Trophoblast cell (in vitro differentiated cells and primary cell): ENCODE measurements at regions not wholly inside any gene's neighbourhood (a gene's known extent, or its start where the extent isn't known, plus 50 kb on each side); places are given as distances from the start of the nearest gene placed in this dataset.

ENCODE experiments used
- DNase-seq, 2 donors: peaks; one replicate each; pipeline ENCODE4 v3.0.0-alpha.2; 2016
- H2AFZ ChIP-seq: 2 replicates; pipeline ENCODE4 v1.6.1; 2013; ENCODE audit warnings: low read length, moderate library complexity, mild to moderate bottlenecking; ENCODE audit not compliant: insufficient read depth, poor library complexity
- H2AK5ac ChIP-seq: 2 replicates; pipeline ENCODE4 v1.6.1; 2013; ENCODE audit warnings: mild to moderate bottlenecking, low read length
- H2BK120ac ChIP-seq: 2 replicates; pipeline ENCODE4 v1.6.1; 2013; ENCODE audit warnings: low read length, mild to moderate bottlenecking, moderate library complexity; ENCODE audit not compliant: insufficient read depth, poor library complexity
- H2BK12ac ChIP-seq: 2 replicates; pipeline ENCODE4 v1.6.1; 2013; ENCODE audit warnings: mild to moderate bottlenecking, low read length, moderate library complexity
- H2BK5ac ChIP-seq: 2 replicates; pipeline ENCODE4 v1.6.1; 2013; ENCODE audit warnings: low read length, low read depth, moderate library complexity, mild to moderate bottlenecking; ENCODE audit not compliant: poor library complexity
- H3K14ac ChIP-seq: 2 replicates; pipeline ENCODE4 v1.6.1; 2013; ENCODE audit warnings: mild to moderate bottlenecking, low read length
- H3K18ac ChIP-seq: 2 replicates; pipeline ENCODE4 v1.6.1; 2013; ENCODE audit warnings: mild to moderate bottlenecking, low read length
- H3K23ac ChIP-seq: 2 replicates; pipeline ENCODE4 v1.6.1; 2013; ENCODE audit warnings: low read length
- H3K27ac ChIP-seq: 2 replicates; pipeline ENCODE4 v1.5.1; 2013; ENCODE audit warnings: low read depth, mild to moderate bottlenecking, inconsistent platforms, low read length, moderate library complexity
- H3K27me3 ChIP-seq: 2 replicates; pipeline ENCODE4 v1.6.1; 2013; ENCODE audit warnings: inconsistent platforms, mild to moderate bottlenecking, low read length, moderate library complexity; ENCODE audit not compliant: insufficient read depth
- H3K36me3 ChIP-seq, 2 experiments: 1 replicate in 1 of 2; 2 replicates in 1 of 2; pipeline ENCODE4 v1.6.1; 2013; ENCODE audit warnings: low read length in 2 of 2, mild to moderate bottlenecking in 2 of 2, moderate library complexity in 1 of 2; ENCODE audit not compliant: insufficient read depth in 2 of 2, control insufficient read depth in 1 of 2
- H3K4ac ChIP-seq: 2 replicates; pipeline ENCODE4 v1.6.1; 2013; ENCODE audit warnings: low read depth, mild to moderate bottlenecking, low read length, moderate library complexity
- H3K4me1 ChIP-seq, 2 experiments: 1 replicate in 1 of 2; 2 replicates in 1 of 2; pipeline ENCODE4 v1.6.1; 2013; ENCODE audit warnings: low read length in 2 of 2, mild to moderate bottlenecking in 2 of 2, moderate library complexity in 1 of 2; ENCODE audit not compliant: insufficient read depth in 2 of 2, control insufficient read depth in 1 of 2
- H3K4me2 ChIP-seq: 2 replicates; pipeline ENCODE4 v1.6.1; 2013; ENCODE audit warnings: inconsistent platforms, mild to moderate bottlenecking, low read length, moderate library complexity
- H3K4me3 ChIP-seq: 2 replicates; pipeline ENCODE4 v1.5.1; 2013; ENCODE audit warnings: mild to moderate bottlenecking, low read depth, low read length, inconsistent platforms
- H3K79me1 ChIP-seq: one replicate; pipeline ENCODE4 v1.6.1; 2013; ENCODE audit warnings: low read length
- H3K79me2 ChIP-seq: 2 replicates; pipeline ENCODE4 v1.6.1; 2013; ENCODE audit warnings: low read length, mild to moderate bottlenecking; ENCODE audit not compliant: control insufficient read depth, insufficient read depth, poor library complexity
- H3K9ac ChIP-seq: 2 replicates; pipeline ENCODE4 v1.6.1; 2013; ENCODE audit warnings: mild to moderate bottlenecking, low read length
- H3K9me3 ChIP-seq: 2 replicates; pipeline ENCODE4 v1.6.1; 2013; ENCODE audit warnings: low read depth, mild to moderate bottlenecking, control low read depth, inconsistent platforms, low read length; ENCODE audit not compliant: insufficient read depth
- H4K12ac ChIP-seq: 2 replicates; pipeline ENCODE4 v1.6.1; 2013; ENCODE audit warnings: low read depth, mild to moderate bottlenecking, low read length, moderate library complexity
- H4K8ac ChIP-seq: 2 replicates; pipeline ENCODE4 v1.6.1; 2013; ENCODE audit warnings: low read depth, mild to moderate bottlenecking, low read length, moderate library complexity
- H4K91ac ChIP-seq: one replicate; pipeline ENCODE4 v1.6.1; 2013; ENCODE audit warnings: low read depth, mild to moderate bottlenecking, low read length, moderate library complexity
- WGBS: extraction: QIAGEN DNeasy Blood & Tissue Kit; methylation state at CpG from one replicate; pipeline ENCODE4 v1.1.7; 2013; ENCODE audit warnings: missing lambda C conversion rate; ENCODE audit not compliant: insufficient read length, insufficient coverage; ENCODE audit errors: extremely low coverage; 5-methylcytosine and 5-hydroxymethylcytosine counted together

DNA sequence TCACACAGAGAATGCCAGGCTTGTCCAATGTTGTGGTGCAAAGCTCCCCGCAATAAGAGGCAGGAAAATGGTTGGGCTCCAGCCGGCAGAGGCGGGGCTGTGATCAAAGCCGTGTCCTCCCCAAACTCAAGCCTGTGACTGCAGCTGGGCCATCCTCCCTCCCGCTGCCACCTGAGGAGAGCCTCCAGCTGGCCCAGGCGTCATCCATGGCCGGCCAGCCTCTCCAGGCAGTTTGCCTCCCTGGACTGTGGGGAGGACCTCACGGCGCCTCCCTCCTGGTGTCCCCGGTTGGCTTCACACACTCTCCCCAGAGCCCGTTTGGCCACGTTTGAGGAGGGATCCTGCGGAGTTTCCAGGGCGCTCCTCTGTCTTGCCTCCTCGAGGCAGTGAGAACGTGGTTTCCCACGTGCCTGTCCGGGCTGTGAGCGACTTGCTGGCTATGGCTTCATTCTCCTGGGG is 134.1 kb downstream of the IRF8 start:
- no peaks in the 10 kb centered on the region for H3K79me1 ChIP-seq

DNA sequence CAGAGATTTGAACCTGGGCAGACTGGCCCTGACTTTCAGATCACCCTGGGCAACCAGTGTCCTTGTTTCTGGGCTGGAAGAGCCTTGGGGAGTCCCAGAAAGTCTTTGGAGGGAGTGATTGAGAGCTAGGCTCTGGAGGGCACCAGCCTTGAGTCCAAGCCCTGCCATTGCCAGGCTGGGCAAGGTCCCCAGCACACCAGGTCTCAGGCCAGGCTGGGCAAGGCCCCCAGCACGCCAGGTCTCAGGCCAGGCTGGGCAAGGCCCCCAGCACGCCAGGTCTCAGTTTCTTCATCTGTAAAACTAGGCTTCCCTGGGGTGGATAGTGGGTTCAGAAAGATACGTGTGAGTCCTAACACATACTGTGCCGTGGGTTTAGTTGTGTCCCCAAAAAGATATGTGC is 135.0 kb downstream of the IRF8 start:
- Histone ChIP-seq H4K8ac (no peak overlapping the region), H4K12ac (no peak overlapping the region), H3K9me3 (no peaks in the 10 kb centered on the region), H3K14ac (no peak overlapping the region), H3K4me1 (no peaks in the 10 kb centered on the region), H4K91ac (no peak overlapping the region), H3K4me3 (no peak overlapping the region), H3K27ac (no peak overlapping the region), H3K36me3 (no peaks in the 10 kb centered on the region), H3K4me2 (no peak overlapping the region), H2BK5ac (no peak overlapping the region), H3K9ac (no peak overlapping the region), H2BK120ac (no peak overlapping the region), H2BK12ac (no peak overlapping the region), H3K4ac (no peak overlapping the region), H2AK5ac (no peak overlapping the region), H3K79me2 (no peaks in the 10 kb centered on the region), H3K18ac (no peak overlapping the region), H3K23ac (no peak overlapping the region), H3K27me3 (no peaks in the 10 kb centered on the region), H2AFZ (no peak overlapping the region), H3K79me1 (no peaks in the 10 kb centered on the region)
- DNase-seq, result no peak
- no CpG with 5 or more reads among the region's 4 CpGs for WGBS

More for the DNA sequence above, 134.1 kb downstream of the IRF8 start:
- Histone ChIP-seq H3K27ac (no peak overlapping the region), H2BK12ac (no peak overlapping the region), H3K4me3 (no peak overlapping the region), H4K91ac (no peak overlapping the region), H2AFZ (no peak overlapping the region), H3K4ac (no peak overlapping the region), H3K36me3 (no peaks in the 10 kb centered on the region), H3K18ac (no peak overlapping the region), H3K4me1 (no peaks in the 10 kb centered on the region), H3K4me2 (no peak overlapping the region), H3K27me3 (no peaks in the 10 kb centered on the region), H3K79me2 (no peaks in the 10 kb centered on the region), H3K9ac (no peak overlapping the region), H2AK5ac (no peak overlapping the region), H3K14ac (no peak overlapping the region), H4K8ac (no peak overlapping the region), H2BK120ac (no peak overlapping the region), H2BK5ac (no peak overlapping the region), H3K9me3 (no peaks in the 10 kb centered on the region), H4K12ac (no peak overlapping the region), H3K23ac (no peak overlapping the region)
- WGBS, result no CpG with 5 or more reads among the region's 19 CpGs
- DNase-seq, result no peak

DNA sequence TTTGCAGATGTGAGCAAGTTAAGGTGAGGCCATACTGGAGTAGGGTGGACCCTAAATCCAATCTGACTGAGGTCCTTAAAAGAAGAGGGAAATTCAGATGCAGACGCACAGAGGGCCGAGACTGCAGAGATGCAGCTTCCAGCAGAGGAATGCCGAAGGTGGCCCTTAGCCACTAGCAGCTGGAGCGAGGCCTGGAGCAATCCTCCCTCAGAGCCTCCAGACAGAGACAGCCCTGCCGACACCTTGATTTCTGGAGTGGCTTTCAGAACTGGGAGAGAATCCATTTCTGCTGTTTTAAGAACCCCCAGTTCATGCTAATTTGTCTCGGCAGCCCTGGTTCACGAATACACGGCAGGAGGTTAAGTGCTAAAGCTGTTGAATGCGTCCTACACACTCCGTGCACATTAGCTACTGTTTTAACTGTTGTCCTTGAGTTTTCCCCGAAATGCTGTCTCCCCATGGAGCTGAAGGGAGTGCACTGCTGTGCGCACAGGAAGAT is 135.5 kb downstream of the IRF8 start:
- Histone ChIP-seq H3K36me3 (no peaks in the 10 kb centered on the region), H3K4me3 (no peak overlapping the region), H3K4me1 (no peaks in the 10 kb centered on the region), H3K14ac (no peak overlapping the region), H4K8ac (no peak overlapping the region), H3K79me2 (no peaks in the 10 kb centered on the region), H3K4me2 (no peak overlapping the region), H3K27ac (no peak overlapping the region), H2BK5ac (no peak overlapping the region), H3K4ac (no peak overlapping the region), H3K27me3 (no peaks in the 10 kb centered on the region), H3K9ac (no peak overlapping the region), H3K18ac (no peak overlapping the region), H2AK5ac (no peak overlapping the region), H4K91ac (no peak overlapping the region), H4K12ac (no peak overlapping the region), H2BK12ac (no peak overlapping the region), H2BK120ac (no peak overlapping the region), H3K79me1 (no peaks in the 10 kb centered on the region), H3K23ac (no peak overlapping the region), H3K9me3 (no peaks in the 10 kb centered on the region), H2AFZ (no peak overlapping the region)
- DNase-seq, result no peak
- WGBS, result no CpG with 5 or more reads among the region's 12 CpGs

DNA sequence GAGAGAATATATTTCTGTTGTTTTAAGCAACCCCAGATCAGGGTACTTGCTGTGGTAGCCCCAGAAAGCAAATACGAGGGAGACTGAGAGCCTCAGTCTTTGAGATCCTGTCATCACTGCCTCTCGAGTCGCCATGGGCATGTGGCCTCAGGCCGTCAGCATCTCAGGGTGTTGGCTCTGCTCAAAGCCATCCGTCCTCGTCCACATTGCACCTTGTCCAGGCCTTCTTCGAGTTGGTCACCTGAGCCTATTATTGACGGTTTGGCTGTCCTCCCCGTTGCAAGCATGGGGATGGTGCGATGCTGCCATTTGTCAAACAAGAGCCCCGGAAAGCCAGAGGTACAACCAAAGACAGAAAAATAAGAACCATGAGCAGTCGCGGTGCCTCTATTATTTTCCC is 136.9 kb downstream of the IRF8 start:
- no peak overlapping the region for H4K12ac ChIP-seq
- H3K4ac ChIP-seq, result no peak overlapping the region
- H3K27me3 ChIP-seq, result no peaks in the 10 kb centered on the region
- no peak overlapping the region for H4K91ac ChIP-seq
- no peak overlapping the region for H3K9ac ChIP-seq
- H3K4me1 ChIP-seq, result no peaks in the 10 kb centered on the region
- H3K18ac ChIP-seq, result no peak overlapping the region
- H2AK5ac ChIP-seq, result no peak overlapping the region
- no peak overlapping the region for H3K27ac ChIP-seq
- H3K4me2 ChIP-seq, result no peak overlapping the region
- no peak overlapping the region for H2BK12ac ChIP-seq
- H3K36me3 ChIP-seq, result no peaks in the 10 kb centered on the region
- no peak overlapping the region for H2AFZ ChIP-seq
- no peak overlapping the region for H2BK120ac ChIP-seq
- H4K8ac ChIP-seq, result no peak overlapping the region
- H2BK5ac ChIP-seq, result no peak overlapping the region
- WGBS, result no CpG with 5 or more reads among the region's 13 CpGs
- H3K14ac ChIP-seq, result no peak overlapping the region
- H3K79me2 ChIP-seq, result no peaks in the 10 kb centered on the region
- no peak overlapping the region for H3K23ac ChIP-seq
- no peaks in the 10 kb centered on the region for H3K9me3 ChIP-seq
- DNase-seq, result no peak
- H3K79me1 ChIP-seq, result no peaks in the 10 kb centered on the region
- no peak overlapping the region for H3K4me3 ChIP-seq
